Stimulated activated effector memory CD8-positive, alpha-beta T cell treated with anti-CD3 and anti-CD28 coated beads, Interleukin-12 subunit alpha, Interleukin-12 subunit beta, amount 100 ng/mL, for 72 hours (primary cell): ENCODE measurements at regions not wholly inside any gene's neighbourhood (a gene's known extent, or its start where the extent isn't known, plus 50 kb on each side); places are given as distances from the start of the nearest gene placed in this dataset.

ENCODE experiments used
- ATAC-seq: fragments of 150-1000 bp; cut with Tn5 transposase; 2 replicates; pipeline ENCODE4 v1.10.0; 2021
- DNase-seq, 2 donors: peaks; one replicate each; pipeline ENCODE4 v3.0.0; 2021 to 2022; ENCODE audit warnings: low spot score in 2 of 2
- H3K27ac Mint-ChIP-seq: one replicate; pipeline ENCODE4 v1.8.0; 2022; ENCODE audit warnings: mild to moderate bottlenecking, mixed read lengths
- H3K36me3 Mint-ChIP-seq: one replicate; pipeline ENCODE4 v1.8.0; 2022; ENCODE audit warnings: mild to moderate bottlenecking, mixed read lengths
- H3K4me1 Mint-ChIP-seq: one replicate; pipeline ENCODE4 v1.8.0; 2022; ENCODE audit warnings: mixed read lengths
- H3K4me3 Mint-ChIP-seq: one replicate; pipeline ENCODE4 v1.8.0; 2022; ENCODE audit warnings: mild to moderate bottlenecking, mixed read lengths
- H3K9me3 Mint-ChIP-seq: one replicate; pipeline ENCODE4 v1.8.0; 2022; ENCODE audit warnings: mixed read lengths

DNA sequence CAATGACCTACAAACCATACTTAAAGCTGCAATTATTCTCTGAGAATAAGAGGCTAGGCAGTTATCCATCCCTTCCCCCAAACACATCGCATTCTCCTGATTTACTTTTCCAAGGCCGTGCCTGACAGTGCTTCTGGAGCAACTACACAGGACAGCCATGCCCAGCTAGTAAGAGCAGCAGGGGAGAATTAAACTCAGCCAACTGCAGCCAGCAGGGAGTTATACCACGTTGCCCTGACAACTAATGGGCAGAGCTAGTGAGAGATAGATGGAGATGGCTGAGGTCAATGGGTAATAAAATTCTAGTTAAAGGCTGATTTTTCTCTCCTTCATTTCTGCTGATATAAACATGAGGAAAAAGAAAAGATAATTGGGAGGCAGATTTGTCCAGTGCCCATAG lies 193.8 kb upstream of the PPP2R3A start:
- ATAC-seq: no peak
- H3K4me3 Mint-ChIP-seq: no peak overlapping the region
- H3K9me3 Mint-ChIP-seq: peaks cover 6% of the 10 kb centered on the region
- no peak for DNase-seq
- H3K4me1 Mint-ChIP-seq: no peaks in the 10 kb centered on the region
- no peak overlapping the region for H3K27ac Mint-ChIP-seq
- no peaks in the 10 kb centered on the region for H3K36me3 Mint-ChIP-seq

DNA sequence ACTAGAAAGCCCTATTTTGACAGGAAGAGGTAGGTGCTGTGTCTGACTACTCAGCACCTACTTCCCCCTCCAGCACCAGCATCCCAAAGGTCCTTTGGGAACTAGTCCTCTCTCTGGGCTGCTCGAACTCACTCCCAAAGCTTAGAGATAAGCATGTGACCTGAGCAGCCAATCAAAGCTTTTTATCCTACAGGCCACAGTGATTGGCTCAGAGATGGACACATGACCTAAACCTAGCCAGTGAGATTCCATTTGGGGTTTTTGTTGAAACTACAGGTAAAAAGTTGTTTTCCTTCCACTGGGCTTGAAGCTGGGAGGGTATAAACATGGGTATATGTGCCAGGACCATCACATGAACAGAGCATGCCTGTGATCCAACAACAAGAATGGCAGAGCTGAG lies 186.5 kb upstream of the PPP2R3A start:
- H3K4me3 Mint-ChIP-seq: no peak overlapping the region
- H3K27ac Mint-ChIP-seq: no peak overlapping the region
- no peaks in the 10 kb centered on the region for H3K4me1 Mint-ChIP-seq
- H3K36me3 Mint-ChIP-seq: no peaks in the 10 kb centered on the region
- ATAC-seq (no peak), DNase-seq (no peak)
- H3K9me3 Mint-ChIP-seq: no peaks in the 10 kb centered on the region

DNA sequence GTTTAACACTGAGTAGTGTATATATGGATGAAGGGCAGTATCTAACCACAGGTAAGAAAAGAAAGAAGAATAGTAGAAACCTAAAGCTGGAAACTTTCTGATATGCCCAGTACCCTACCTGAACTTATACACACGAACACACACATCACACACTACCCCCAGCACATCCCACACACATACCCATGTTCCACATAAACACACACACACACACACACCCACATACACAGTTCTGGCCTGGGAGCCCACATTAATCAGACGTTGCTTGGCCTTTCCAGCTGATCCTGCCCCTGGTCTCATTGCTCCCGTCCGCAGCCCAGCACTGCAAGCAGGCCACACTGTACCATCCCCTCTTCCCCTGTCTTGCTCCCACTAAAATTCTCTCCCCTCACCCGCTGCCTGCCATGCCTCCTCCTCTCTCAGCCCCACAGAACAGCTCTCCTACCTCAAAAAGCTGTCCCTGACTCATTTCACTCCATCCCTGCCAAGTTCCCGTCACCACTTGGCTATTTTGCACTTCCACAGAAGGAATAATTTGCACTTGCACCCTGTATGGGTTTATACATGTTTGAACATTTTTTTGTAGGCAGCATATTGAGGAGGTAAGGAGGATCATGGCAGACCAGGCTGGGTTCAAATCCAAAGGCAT lies 185.8 kb upstream of the PPP2R3A start:
- Mint-ChIP-seq H3K4me3 (no peak overlapping the region), H3K9me3 (no peaks in the 10 kb centered on the region), H3K36me3 (no peaks in the 10 kb centered on the region)

DNA sequence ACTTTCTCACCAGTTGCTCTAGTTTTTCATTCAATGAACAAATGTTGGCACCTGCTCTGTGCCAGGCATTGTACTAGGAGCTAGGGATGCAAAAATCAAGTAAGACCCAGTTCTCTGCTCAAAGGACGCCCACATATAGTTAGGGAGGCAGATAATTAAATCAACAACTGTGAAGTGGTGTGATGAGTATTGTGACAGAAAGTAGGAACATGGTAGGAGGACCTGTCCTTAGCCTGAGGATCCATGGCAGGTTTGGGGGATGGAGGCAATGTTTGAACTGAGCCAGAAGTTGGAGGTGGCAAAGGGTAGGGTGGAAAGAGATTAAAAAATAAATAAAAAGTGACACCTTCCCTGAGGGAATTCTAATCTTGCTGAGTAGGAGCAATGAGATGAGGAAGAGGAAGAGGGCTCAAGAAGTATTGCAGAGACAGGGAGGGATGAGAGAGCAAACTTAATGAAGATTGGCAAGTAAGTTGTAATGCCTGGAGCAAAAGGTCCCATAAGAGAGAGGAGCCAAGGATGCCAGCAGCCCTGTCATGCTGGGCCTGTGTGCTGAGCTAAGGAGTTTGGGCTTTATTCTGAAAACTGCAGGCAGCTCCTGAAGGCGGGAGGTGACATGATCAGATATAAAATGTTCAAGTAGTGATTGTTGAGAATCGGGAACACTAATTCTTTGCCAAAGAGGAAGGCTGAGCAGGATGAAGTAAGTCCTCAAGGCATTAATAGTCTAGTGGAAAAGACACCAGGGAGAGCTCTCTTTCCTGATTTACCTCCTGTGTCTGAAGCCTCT lies 184.3 kb upstream of the PPP2R3A start:
- Mint-ChIP-seq H3K9me3 (no peaks in the 10 kb centered on the region), H3K27ac (no peak overlapping the region), H3K4me3 (no peak overlapping the region), H3K4me1 (no peaks in the 10 kb centered on the region), H3K36me3 (no peaks in the 10 kb centered on the region)
- ATAC-seq (no peak), DNase-seq (no peak)

More for the DNA sequence above, 185.8 kb upstream of the PPP2R3A start:
- DNase-seq: no peak
- no peak for ATAC-seq
- Mint-ChIP-seq H3K27ac (no peak overlapping the region), H3K4me1 (no peaks in the 10 kb centered on the region)

DNA sequence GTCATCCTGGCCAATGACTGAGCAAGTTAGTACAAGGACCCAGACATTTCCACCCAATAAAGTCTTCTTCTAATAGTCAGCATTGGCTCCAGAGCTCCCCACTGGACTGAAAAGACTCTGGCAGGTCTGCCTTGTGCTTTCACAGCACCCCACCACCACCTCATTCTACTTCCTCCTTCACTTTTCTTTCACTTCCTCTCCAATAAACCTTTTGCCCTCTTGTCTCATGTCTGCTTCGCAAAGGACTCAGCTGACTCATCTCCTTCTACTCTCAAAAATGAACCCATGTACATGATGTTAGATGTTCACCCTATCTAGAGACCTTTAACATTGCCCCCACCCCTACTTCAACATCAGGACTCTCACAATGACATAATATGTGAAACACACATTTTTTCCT lies 181.0 kb upstream of the PPP2R3A start:
- no peaks in the 10 kb centered on the region for H3K4me1 Mint-ChIP-seq
- no peak overlapping the region for H3K4me3 Mint-ChIP-seq
- no peak overlapping the region for H3K27ac Mint-ChIP-seq
- DNase-seq: no peak
- no peaks in the 10 kb centered on the region for H3K36me3 Mint-ChIP-seq
- no peak for ATAC-seq
- H3K9me3 Mint-ChIP-seq: no peaks in the 10 kb centered on the region

DNA sequence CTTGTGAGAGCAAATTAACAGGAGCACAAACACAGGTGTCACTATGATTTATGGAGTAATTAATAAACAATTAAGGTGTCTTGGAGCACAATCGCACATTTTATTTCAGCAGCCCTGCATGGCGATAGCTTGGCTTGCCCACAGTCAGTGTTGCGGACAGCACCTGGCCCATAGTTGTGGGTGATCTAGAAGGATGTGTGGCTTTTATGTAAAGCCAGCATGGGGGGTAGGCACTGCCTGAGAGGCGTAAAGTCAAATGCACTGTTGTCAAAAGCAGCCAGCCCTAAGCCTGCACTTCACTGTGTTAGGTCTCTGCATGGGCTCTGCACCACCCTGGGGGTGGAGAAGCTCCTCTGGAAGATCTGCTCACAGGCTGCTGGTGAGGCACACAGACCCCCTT lies 177.4 kb upstream of the PPP2R3A start:
- H3K27ac Mint-ChIP-seq: no peak overlapping the region
- no peak overlapping the region for H3K4me3 Mint-ChIP-seq
- DNase-seq: no peak
- H3K36me3 Mint-ChIP-seq: no peaks in the 10 kb centered on the region
- peaks cover 7% of the 10 kb centered on the region for H3K9me3 Mint-ChIP-seq
- H3K4me1 Mint-ChIP-seq: no peaks in the 10 kb centered on the region
- ATAC-seq: peak; percentile 31

DNA sequence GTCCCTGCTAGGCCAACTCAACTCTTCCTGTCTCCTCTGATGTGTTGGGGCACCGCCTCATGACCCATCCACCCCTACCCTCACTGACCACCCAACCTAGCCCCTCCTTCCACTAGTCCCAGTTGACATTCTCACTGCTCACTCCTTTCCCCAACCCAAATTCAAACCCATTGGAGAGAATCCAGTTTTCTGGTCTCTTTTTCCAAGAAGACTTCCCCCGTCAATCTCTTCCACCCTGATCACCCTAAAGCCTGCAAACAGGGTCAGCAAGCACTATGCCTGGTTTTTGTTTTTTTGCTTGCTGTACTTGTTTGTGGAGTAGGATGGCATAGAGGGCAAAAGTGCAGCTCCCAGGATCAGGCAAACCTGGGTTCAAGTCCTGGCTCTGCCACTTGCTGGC lies 176.6 kb upstream of the PPP2R3A start:
- Mint-ChIP-seq H3K36me3 (no peaks in the 10 kb centered on the region), H3K4me3 (no peak overlapping the region), H3K27ac (no peak overlapping the region), H3K9me3 (peaks cover 7% of the 10 kb centered on the region), H3K4me1 (no peaks in the 10 kb centered on the region)
- DNase-seq: no peak
- ATAC-seq: peak; percentile 27

DNA sequence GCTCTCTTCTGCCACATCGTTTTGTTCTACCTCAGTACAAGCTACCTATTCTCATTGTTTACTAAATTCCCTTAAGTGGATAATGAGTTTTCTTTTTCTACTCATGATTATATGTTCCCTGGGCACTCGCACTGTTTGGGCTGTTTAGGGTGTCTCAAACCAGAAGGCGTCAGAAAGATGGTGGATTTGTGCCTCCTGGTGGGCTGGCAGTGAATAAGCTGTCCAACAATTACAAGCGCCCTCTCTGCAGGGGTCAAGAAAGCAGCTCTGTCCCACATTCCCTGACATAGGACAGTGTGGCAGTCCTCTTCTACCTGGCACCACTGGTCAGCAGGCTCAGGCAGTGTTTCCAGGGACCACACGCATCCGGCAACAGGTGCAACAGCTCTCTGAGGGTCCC lies 173.4 kb upstream of the PPP2R3A start:
- ATAC-seq (no peak), DNase-seq (no peak)
- H3K9me3 Mint-ChIP-seq: peaks cover 10% of the 10 kb centered on the region
- no peak overlapping the region for H3K27ac Mint-ChIP-seq
- H3K36me3 Mint-ChIP-seq: no peaks in the 10 kb centered on the region
- no peak overlapping the region for H3K4me3 Mint-ChIP-seq
- no peaks in the 10 kb centered on the region for H3K4me1 Mint-ChIP-seq

DNA sequence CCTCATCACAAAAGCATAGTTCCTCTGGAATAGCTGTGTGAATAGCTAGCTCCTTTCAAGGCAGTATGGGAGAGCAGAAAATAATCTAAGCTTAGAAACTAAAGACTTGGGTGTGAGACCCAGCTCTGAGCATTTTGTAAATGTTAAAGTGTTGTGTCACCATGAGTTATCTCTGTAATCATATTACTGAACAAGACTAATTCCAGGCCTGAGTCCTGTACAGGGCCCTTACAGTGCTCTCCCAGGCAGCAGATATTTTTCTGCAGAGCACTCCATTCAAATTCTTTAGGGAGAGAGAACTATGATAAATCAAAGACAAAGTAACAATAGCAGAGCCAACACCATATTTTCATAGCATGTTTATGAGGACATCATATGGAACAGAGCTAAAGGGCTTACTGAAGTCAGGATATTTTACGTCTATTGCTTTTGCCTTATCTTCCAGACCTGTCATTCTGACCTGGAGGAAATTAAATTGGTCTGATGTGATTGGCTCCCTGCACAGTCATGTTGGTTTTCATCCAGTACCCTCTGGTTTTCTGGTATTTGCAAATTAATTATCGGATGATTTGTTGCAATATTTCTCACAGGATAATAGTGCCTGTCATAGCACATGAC lies 172.6 kb upstream of the PPP2R3A start:
- Mint-ChIP-seq H3K36me3 (no peaks in the 10 kb centered on the region), H3K4me1 (no peaks in the 10 kb centered on the region), H3K27ac (no peak overlapping the region), H3K4me3 (no peak overlapping the region), H3K9me3 (peaks cover 10% of the 10 kb centered on the region)
- ATAC-seq (no peak), DNase-seq (no peak)

DNA sequence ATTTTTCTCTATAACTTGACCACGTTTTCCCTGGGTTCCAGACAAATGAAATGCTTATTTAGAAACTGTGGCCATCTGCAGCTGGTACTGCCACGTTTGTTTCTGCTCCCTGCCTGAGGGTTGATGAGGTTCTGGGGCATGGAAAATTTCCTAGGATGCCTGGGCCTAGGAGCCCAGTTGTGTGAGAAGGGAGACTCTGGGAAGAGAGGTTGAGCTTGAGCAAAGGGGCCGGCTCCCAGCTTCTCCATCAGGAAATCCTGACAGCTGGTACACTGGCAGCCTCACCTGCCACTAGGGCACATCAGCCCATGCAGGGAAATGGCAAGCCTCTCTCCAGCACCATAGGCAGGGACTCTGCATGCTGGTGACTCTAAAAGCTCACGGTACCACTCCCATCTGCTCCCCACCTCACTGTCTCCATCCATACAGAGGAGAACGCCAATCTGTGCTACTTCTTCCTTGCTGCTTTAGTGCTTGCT lies 165.4 kb upstream of the PPP2R3A start:
- H3K36me3 Mint-ChIP-seq: no peaks in the 10 kb centered on the region
- H3K27ac Mint-ChIP-seq: no peak overlapping the region
- no peak for ATAC-seq
- peaks cover 8% of the 10 kb centered on the region for H3K9me3 Mint-ChIP-seq
- no peak for DNase-seq
- H3K4me1 Mint-ChIP-seq: no peaks in the 10 kb centered on the region
- H3K4me3 Mint-ChIP-seq: no peak overlapping the region

DNA sequence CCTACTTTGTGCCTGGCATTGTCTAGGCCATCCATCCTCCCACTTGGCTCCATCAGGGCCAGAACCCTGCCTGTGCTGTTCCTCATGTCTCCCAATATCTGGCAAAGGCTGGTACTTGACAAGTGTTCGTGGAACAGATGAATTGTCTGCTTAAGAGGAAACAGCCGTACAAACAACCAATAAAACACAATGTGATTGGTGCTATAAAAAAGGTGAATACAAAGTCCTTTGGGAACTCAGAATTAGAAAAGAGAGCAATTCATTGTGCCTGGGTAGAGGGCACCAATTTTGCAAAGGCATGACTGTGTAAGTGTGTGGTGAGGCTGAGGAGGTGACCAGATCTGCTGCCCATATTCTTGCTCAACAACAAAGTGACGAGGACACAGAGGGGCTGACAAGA lies 164.5 kb upstream of the PPP2R3A start:
- Mint-ChIP-seq H3K27ac (no peak overlapping the region), H3K4me3 (no peak overlapping the region), H3K36me3 (no peaks in the 10 kb centered on the region), H3K9me3 (peaks cover 8% of the 10 kb centered on the region), H3K4me1 (no peaks in the 10 kb centered on the region)
- no peak for ATAC-seq
- DNase-seq: no peak

DNA sequence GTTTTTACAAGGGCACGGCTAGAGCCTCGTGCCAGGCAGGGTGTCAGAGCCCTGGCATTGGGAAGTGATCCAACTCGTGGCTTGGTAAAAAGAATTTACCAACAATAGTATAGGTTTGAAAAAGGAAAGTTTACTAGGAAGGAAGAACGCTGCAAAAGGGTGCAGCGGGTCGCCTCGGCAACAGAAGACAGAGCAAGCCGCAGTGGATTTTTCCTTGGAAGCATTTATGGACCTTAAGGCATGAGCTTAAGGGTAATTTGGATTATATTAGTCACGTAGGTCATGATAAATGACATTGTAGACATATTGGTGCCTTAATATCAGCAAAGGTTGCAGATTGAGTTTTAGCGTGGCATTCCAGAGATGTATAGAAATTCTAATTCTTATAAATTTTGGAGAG lies 163.4 kb upstream of the PPP2R3A start:
- H3K4me3 Mint-ChIP-seq: no peak overlapping the region
- H3K9me3 Mint-ChIP-seq: peaks cover 5% of the 10 kb centered on the region
- no peaks in the 10 kb centered on the region for H3K4me1 Mint-ChIP-seq
- ATAC-seq (no peak), DNase-seq (no peak)
- H3K36me3 Mint-ChIP-seq: no peaks in the 10 kb centered on the region
- H3K27ac Mint-ChIP-seq: no peak overlapping the region

DNA sequence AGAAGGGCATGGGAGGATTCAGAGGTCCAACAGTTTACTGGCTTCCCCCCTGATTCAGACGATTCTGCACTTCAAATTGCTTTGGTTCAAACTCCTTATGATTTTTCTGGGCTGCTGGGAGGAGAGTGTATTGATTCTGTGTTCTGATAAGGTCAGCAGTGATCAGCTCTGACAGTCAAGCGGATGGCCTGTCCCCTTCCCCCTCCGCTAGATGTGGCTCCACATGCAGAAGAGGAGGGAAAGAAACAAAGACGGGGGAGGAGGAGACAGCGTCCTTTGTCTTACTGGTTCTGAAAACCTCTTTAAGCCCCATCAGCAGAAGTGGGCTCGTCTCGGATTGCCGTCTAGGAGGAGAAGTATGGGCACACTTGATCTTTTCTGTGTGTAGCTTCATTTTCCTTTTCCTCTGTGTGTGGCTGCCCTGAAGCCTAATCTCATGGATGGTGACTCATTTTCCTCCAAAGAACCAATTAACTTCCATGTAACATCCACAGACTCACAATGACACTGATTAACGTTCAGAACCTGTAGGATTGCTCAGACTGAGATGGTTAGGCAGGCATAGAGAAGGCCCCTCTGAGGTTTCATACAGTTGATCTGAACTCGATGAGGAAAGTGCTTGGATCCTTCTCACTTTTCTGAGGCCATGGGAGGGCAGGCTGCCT lies 162.4 kb upstream of the PPP2R3A start:
- ATAC-seq (no peak), DNase-seq (no peak)
- Mint-ChIP-seq H3K9me3 (peaks cover 5% of the 10 kb centered on the region), H3K4me3 (no peak overlapping the region), H3K4me1 (no peaks in the 10 kb centered on the region), H3K36me3 (no peaks in the 10 kb centered on the region), H3K27ac (no peak overlapping the region)

DNA sequence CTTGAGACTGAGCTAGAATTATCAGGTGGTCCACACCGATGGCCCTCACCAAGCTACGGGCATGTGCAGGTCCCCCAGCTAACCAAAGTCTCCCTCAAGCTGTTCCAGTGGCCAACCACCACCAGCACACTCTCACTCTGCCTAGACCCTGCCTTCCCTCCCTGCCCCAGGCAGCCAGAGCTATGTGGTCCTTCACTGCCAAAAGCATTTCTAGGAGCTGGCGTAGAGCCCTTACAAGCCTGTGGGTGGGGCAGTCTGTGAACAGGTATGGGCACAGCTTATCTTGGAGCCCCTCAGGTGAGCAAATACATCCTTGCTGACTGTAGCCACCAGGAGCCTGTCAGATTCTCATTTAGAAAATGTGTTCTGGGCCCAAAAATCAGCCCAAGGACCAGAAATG lies 159.8 kb upstream of the PPP2R3A start:
- Mint-ChIP-seq H3K27ac (no peak overlapping the region), H3K4me1 (no peaks in the 10 kb centered on the region), H3K9me3 (peaks cover 3% of the 10 kb centered on the region), H3K4me3 (no peak overlapping the region), H3K36me3 (no peaks in the 10 kb centered on the region)
- no peak for ATAC-seq
- no peak for DNase-seq

DNA sequence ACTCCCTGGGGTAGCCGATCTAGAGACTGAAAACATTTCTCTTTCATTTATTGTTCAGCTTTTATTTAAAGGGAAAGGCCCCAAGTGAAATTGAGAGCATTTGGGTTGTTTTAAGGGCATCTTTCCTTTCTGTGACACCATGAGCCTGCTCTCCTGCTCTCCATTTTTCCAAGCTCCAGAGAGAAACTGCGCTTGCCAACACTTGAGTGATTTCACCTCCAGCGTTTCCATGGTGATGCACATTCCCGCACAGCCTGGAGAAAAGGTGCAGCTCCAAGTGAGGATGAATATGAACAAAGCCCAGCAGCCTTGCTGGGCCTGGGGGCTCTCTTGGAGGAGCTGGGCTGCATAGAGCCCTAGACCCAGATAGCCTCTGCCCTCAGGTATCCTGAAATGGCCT lies 159.2 kb upstream of the PPP2R3A start:
- Mint-ChIP-seq H3K4me3 (no peak overlapping the region), H3K27ac (no peak overlapping the region), H3K36me3 (no peaks in the 10 kb centered on the region), H3K9me3 (peaks cover 3% of the 10 kb centered on the region), H3K4me1 (no peaks in the 10 kb centered on the region)
- DNase-seq (no peak), ATAC-seq (no peak)
